NCI-H1436 treated with DMSO at 0.1 percent for 48 hours (cell line): ENCODE measurements at regions not wholly inside any gene's neighbourhood (a gene's known extent, or its start where the extent isn't known, plus 50 kb on each side); places are given as distances from the start of the nearest gene placed in this dataset.
"Not testable (repeated sequence)": the region's sequence is repeated elsewhere in the genome, so short reads cannot be mapped to it uniquely, and the experiment has no call there.

Source experiments
- DNase-seq: peaks from one replicate; lab custom pipeline; 2025; lab: John Stamatoyannopoulos, UW

GRCh38 chr5:125848751-125849150 lies 574.5 kb upstream of the GRAMD2B start:
- no peak for DNase-seq

GRCh38 chr5:125856949-125857348 lies 566.3 kb upstream of the GRAMD2B start:
- DNase-seq: no peak

- DNase-seq: no peak
Observed at GRCh38 chr5:125863579-125863978, 559.6 kb upstream of the GRAMD2B start.

GRCh38 chr5:125865166-125865815 lies 557.9 kb upstream of the GRAMD2B start:
- DNase-seq: no peak

GRCh38 chr5:125868036-125868435 lies 555.2 kb upstream of the GRAMD2B start:
- DNase-seq: no peak

GRCh38 chr5:125870256-125870655 lies 553.0 kb upstream of the GRAMD2B start:
- no peak for DNase-seq

- no peak for DNase-seq
Observed at GRCh38 chr5:125874057-125874456, 549.2 kb upstream of the GRAMD2B start.

GRCh38 chr5:125874717-125875116 lies 548.5 kb upstream of the GRAMD2B start:
- no peak for DNase-seq

GRCh38 chr5:125877248-125877647 lies 546.0 kb upstream of the GRAMD2B start:
- no peak for DNase-seq

GRCh38 chr5:125882061-125882460 lies 541.1 kb upstream of the GRAMD2B start:
- DNase-seq: no peak

- no peak for DNase-seq
Observed at GRCh38 chr5:125883223-125883622, 540.0 kb upstream of the GRAMD2B start.

- DNase-seq: no peak
Observed at GRCh38 chr5:125888358-125888757, 534.9 kb upstream of the GRAMD2B start.

- no peak for DNase-seq
Observed at GRCh38 chr5:125890511-125890931, 532.7 kb upstream of the GRAMD2B start.

- no peak for DNase-seq
Observed at GRCh38 chr5:125891061-125891725, 532.0 kb upstream of the GRAMD2B start.

GRCh38 chr5:125894383-125894782 lies 528.8 kb upstream of the GRAMD2B start:
- DNase-seq: no peak

- no peak for DNase-seq
Observed at GRCh38 chr5:125896368-125896767, 526.8 kb upstream of the GRAMD2B start.

- DNase-seq: no peak
Observed at GRCh38 chr5:125897089-125897488, 526.1 kb upstream of the GRAMD2B start.

GRCh38 chr5:125898851-125899405 lies 524.3 kb upstream of the GRAMD2B start:
- DNase-seq: no peak

- DNase-seq: no peak
Observed at GRCh38 chr5:125912028-125912427, 511.2 kb upstream of the GRAMD2B start.

GRCh38 chr5:125913200-125913599 lies 510.0 kb upstream of the GRAMD2B start:
- no peak for DNase-seq

GRCh38 chr5:125914471-125914870 lies 508.7 kb upstream of the GRAMD2B start:
- DNase-seq: no peak

GRCh38 chr5:125923958-125924357 lies 499.3 kb upstream of the GRAMD2B start:
- DNase-seq: not testable (repeated sequence)

- no peak for DNase-seq
Observed at GRCh38 chr5:125926172-125926571, 497.0 kb upstream of the GRAMD2B start.

GRCh38 chr5:125928663-125929062 lies 494.5 kb upstream of the GRAMD2B start:
- no peak for DNase-seq
